Neural progenitor cell (in vitro differentiated cells): ENCODE measurements at regions not wholly inside any gene's neighbourhood (a gene's known extent, or its start where the extent isn't known, plus 50 kb on each side); places are given as distances from the start of the nearest gene placed in this dataset.
A peak's percentile ranks its signal among the peaks of the same experiment; 100 is the strongest.

Source experiments
- DNase-seq: peaks from one replicate; pipeline ENCODE4 v3.0.0-alpha.2; 2016; ENCODE audit warnings: low spot score
- H2AFZ ChIP-seq: fragments of 200-600 bp; sonication (generic); replicated peaks from 2 replicates; pipeline ENCODE4 v1.6.1; 2016; ENCODE audit warnings: antibody characterized with exemption
- H3F3A ChIP-seq: fragments of 200-600 bp; sonication (generic); 2 replicates; pipeline ENCODE4 v1.6.1; 2016; ENCODE audit warnings: antibody characterized with exemption, low read depth
- H3K27ac ChIP-seq: fragments of 200-600 bp; sonication (generic); 2 replicates; pipeline ENCODE4 v1.5.1; 2016; ENCODE audit warnings: mild to moderate bottlenecking
- H3K27me3 ChIP-seq: fragments of 200-600 bp; sonication (generic); 2 replicates; pipeline ENCODE4 v1.6.1; 2016; ENCODE audit warnings: mild to moderate bottlenecking, moderate library complexity
- H3K36me3 ChIP-seq: fragments of 200-600 bp; sonication (generic); 2 replicates; pipeline ENCODE4 v1.5.1; 2016
- H3K4me1 ChIP-seq: fragments of 200-600 bp; sonication (generic); 2 replicates; pipeline ENCODE4 v1.6.1; 2016; ENCODE audit warnings: mixed run types
- H3K4me2 ChIP-seq: fragments of 200-600 bp; sonication (generic); 2 replicates; pipeline ENCODE4 v1.6.1; 2016
- H3K4me3 ChIP-seq: fragments of 200-600 bp; sonication (generic); 2 replicates; pipeline ENCODE4 v1.5.1; 2016
- H3K79me2 ChIP-seq: fragments of 200-600 bp; sonication (generic); 2 replicates; pipeline ENCODE4 v1.6.1; 2016; ENCODE audit warnings: low read depth
- H3K9ac ChIP-seq: fragments of 200-600 bp; sonication (generic); 2 replicates; pipeline ENCODE4 v1.6.1; 2016
- H3K9me3 ChIP-seq: fragments of 200-600 bp; sonication (generic); 2 replicates; pipeline ENCODE4 v1.5.1; 2016; ENCODE audit warnings: low read depth
- H4K20me1 ChIP-seq: fragments of 200-600 bp; sonication (generic); 2 replicates; pipeline ENCODE4 v1.6.1; 2016; ENCODE audit warnings: low read depth
- H3K27ac Mint-ChIP-seq: 3 replicates; pipeline ENCODE4 v1.8.0; 2021; ENCODE audit warnings: mixed read lengths
- H3K27me3 Mint-ChIP-seq: 2 replicates; pipeline ENCODE4 v1.8.0; 2022; ENCODE audit warnings: low read depth, mild to moderate bottlenecking, inconsistent platforms, moderate library complexity, mixed read lengths; ENCODE audit not compliant: insufficient read depth
- H3K36me3 Mint-ChIP-seq: 3 replicates; pipeline ENCODE4 v1.8.0; 2021; ENCODE audit warnings: mixed read lengths
- H3K4me1 Mint-ChIP-seq: 3 replicates; pipeline ENCODE4 v1.8.0; 2021; ENCODE audit warnings: mixed read lengths
- H3K4me3 Mint-ChIP-seq: 3 replicates; pipeline ENCODE4 v1.8.0; 2021; ENCODE audit warnings: mild to moderate bottlenecking, moderate library complexity, mixed read lengths
- H3K9me3 Mint-ChIP-seq: 3 replicates; pipeline ENCODE4 v1.8.0; 2020; ENCODE audit warnings: mixed read lengths
- EZH2 ChIP-seq: fragments of 200-600 bp; sonication (generic); IDR thresholded peaks from 2 replicates; pipeline ENCODE4 v1.6.1; 2017; ENCODE audit warnings: antibody characterized with exemption, mild to moderate bottlenecking, moderate library complexity
- EZH2phosphoT487 ChIP-seq: fragments of 200-600 bp; sonication (generic); IDR thresholded peaks from 2 replicates; pipeline ENCODE4 v1.6.1; 2017; ENCODE audit warnings: antibody characterized with exemption
- TF ChIP-seq, protein P1 (sequence below): fragments of 200-600 bp; sonication (generic); IDR thresholded peaks from 2 replicates; pipeline ENCODE4 v1.5.1; 2017; ENCODE audit warnings: antibody characterized with exemption, mild to moderate bottlenecking

DNA sequence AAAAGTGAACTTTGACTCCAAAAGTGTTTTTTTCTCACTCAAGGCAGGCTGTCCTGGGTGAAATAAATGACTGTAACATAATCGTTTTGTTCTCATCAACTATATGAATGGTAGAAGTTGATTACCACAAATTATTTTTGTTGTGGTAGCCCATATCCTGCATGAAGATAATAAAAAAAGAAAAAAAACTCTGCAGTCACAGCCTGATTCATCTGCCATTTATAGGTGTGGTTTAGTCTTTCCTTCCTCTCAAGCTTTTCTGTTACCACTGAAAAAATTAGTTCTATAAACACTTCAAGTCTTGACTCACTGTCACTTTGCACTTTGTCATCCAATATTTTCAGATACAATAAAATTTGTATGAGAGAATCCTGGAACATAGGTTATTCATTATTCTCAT is 522.0 kb downstream of the PLCL1 start:
- Mint-ChIP-seq H3K27me3 (no peaks in the 10 kb centered on the region), H3K9me3 (no peaks in the 10 kb centered on the region), H3K27ac (no peak overlapping the region), H3K4me3 (no peak overlapping the region), H3K4me1 (no peaks in the 10 kb centered on the region), H3K36me3 (no peaks in the 10 kb centered on the region)
- Histone ChIP-seq H3K27me3 (no peaks in the 10 kb centered on the region), H3K4me1 (no peaks in the 10 kb centered on the region), H3K79me2 (no peaks in the 10 kb centered on the region), H3K9ac (no peak overlapping the region), H4K20me1 (no peaks in the 10 kb centered on the region), H3K9me3 (no peaks in the 10 kb centered on the region), H3K4me3 (no peak overlapping the region), H3K27ac (no peak overlapping the region), H3F3A (no peaks in the 10 kb centered on the region), H3K36me3 (no peaks in the 10 kb centered on the region), H3K4me2 (no peak overlapping the region), H2AFZ (no peak overlapping the region)
- DNase-seq: no peak
- TF ChIP-seq EZH2 (no peak), EZH2phosphoT487 (no peak)
- TF ChIP-seq, protein P1, sequence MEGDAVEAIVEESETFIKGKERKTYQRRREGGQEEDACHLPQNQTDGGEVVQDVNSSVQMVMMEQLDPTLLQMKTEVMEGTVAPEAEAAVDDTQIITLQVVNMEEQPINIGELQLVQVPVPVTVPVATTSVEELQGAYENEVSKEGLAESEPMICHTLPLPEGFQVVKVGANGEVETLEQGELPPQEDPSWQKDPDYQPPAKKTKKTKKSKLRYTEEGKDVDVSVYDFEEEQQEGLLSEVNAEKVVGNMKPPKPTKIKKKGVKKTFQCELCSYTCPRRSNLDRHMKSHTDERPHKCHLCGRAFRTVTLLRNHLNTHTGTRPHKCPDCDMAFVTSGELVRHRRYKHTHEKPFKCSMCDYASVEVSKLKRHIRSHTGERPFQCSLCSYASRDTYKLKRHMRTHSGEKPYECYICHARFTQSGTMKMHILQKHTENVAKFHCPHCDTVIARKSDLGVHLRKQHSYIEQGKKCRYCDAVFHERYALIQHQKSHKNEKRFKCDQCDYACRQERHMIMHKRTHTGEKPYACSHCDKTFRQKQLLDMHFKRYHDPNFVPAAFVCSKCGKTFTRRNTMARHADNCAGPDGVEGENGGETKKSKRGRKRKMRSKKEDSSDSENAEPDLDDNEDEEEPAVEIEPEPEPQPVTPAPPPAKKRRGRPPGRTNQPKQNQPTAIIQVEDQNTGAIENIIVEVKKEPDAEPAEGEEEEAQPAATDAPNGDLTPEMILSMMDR: no peak

DNA sequence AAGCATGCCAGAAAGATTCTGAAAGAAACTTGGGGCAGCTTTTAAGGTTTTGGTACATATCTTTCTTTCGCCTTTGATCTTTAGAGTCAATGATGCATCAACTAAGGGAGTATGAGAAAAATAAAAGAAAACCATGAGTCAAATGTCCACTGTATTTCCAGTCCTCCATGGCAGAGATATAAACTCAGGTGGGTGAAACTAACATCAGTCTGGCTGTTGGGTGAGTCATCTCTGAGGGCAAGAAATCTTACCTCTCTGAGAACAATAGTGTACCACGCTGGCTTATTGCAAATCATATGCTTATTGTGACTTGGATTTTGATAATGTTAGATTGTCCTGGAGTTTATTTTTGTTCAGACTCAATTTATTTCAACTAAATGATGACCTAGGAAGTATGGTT is 521.0 kb downstream of the PLCL1 start:
- Histone ChIP-seq H3K4me1 (no peaks in the 10 kb centered on the region), H3K27me3 (no peaks in the 10 kb centered on the region), H2AFZ (no peak overlapping the region), H3K79me2 (no peaks in the 10 kb centered on the region), H3K4me3 (no peak overlapping the region), H3K9ac (no peak overlapping the region), H3K36me3 (no peaks in the 10 kb centered on the region), H3K4me2 (no peak overlapping the region), H4K20me1 (no peaks in the 10 kb centered on the region), H3K9me3 (no peaks in the 10 kb centered on the region), H3K27ac (no peak overlapping the region), H3F3A (no peaks in the 10 kb centered on the region)
- Mint-ChIP-seq H3K27ac (no peak overlapping the region), H3K4me1 (no peaks in the 10 kb centered on the region), H3K4me3 (no peak overlapping the region), H3K9me3 (no peaks in the 10 kb centered on the region), H3K27me3 (no peaks in the 10 kb centered on the region), H3K36me3 (no peaks in the 10 kb centered on the region)
- TF ChIP-seq, protein P1: no peak
- no peak for TF ChIP-seq EZH2
- no peak for DNase-seq

DNA sequence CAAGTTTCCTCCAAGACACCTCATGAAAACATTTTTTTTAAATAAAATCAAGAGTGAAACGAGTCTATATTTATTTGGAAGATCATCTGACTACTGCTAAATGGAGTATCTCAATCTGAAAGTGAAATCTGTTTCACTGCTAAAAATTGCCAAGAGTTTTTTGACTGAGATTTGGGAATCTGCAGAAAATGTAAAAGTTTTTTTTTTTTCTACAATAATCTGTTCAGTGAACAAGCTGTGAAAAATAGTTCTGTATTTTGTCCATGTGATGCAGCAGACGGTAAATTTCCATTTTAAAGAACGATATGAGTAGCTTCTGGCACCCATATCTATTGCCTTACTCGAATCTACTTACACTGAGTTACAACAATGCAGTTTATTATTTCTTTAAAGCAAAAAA is 519.7 kb downstream of the PLCL1 start:
- Histone ChIP-seq H3K27me3 (no peaks in the 10 kb centered on the region), H3K4me2 (no peak overlapping the region), H3K4me3 (no peak overlapping the region), H2AFZ (no peak overlapping the region), H3K36me3 (no peaks in the 10 kb centered on the region), H3F3A (no peaks in the 10 kb centered on the region), H3K9me3 (no peaks in the 10 kb centered on the region), H3K9ac (no peak overlapping the region), H4K20me1 (no peaks in the 10 kb centered on the region), H3K79me2 (no peaks in the 10 kb centered on the region), H3K4me1 (no peaks in the 10 kb centered on the region), H3K27ac (no peak overlapping the region)
- TF ChIP-seq EZH2phosphoT487 (no peak), EZH2 (no peak)
- TF ChIP-seq, protein P1: no peak
- Mint-ChIP-seq H3K36me3 (no peaks in the 10 kb centered on the region), H3K27me3 (no peaks in the 10 kb centered on the region), H3K9me3 (no peaks in the 10 kb centered on the region), H3K4me1 (no peaks in the 10 kb centered on the region), H3K27ac (no peak overlapping the region), H3K4me3 (no peak overlapping the region)
- DNase-seq: no peak

DNA sequence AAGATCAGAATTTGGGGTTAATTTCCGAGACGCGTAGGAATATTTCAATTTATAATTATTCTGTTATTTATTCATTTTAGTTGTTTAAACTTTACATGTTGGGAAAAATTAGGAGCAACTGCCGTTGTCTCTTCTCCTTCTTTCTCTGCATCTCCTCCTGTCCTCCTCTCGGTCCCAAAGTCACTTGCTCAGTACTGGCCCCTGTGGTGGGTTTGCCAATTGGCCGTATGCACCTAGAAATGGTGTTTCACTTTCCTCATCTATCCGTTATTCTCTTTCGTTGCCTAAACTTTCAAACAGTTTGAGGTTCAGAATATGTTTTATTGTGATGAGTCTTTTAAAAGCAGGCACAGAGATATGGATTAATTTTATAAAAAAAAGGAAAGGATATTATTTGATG is 517.9 kb downstream of the PLCL1 start:
- no peaks in the 10 kb centered on the region for H3F3A ChIP-seq
- Mint-ChIP-seq H3K36me3 (no peaks in the 10 kb centered on the region), H3K27me3 (no peaks in the 10 kb centered on the region), H3K27ac (no peak overlapping the region), H3K4me3 (no peak overlapping the region), H3K9me3 (no peaks in the 10 kb centered on the region), H3K4me1 (no peaks in the 10 kb centered on the region)
- no peaks in the 10 kb centered on the region for H3K27me3 ChIP-seq
- TF ChIP-seq EZH2: no peak
- TF ChIP-seq, protein P1: peak; percentile 61
- no peaks in the 10 kb centered on the region for H3K9me3 ChIP-seq
- no peaks in the 10 kb centered on the region for H4K20me1 ChIP-seq
- no peaks in the 10 kb centered on the region for H3K79me2 ChIP-seq
- H3K27ac ChIP-seq: no peak overlapping the region
- H3K9ac ChIP-seq: no peak overlapping the region
- H3K4me3 ChIP-seq: no peak overlapping the region
- DNase-seq: peak; percentile 35
- H3K4me1 ChIP-seq: no peaks in the 10 kb centered on the region
- no peaks in the 10 kb centered on the region for H3K36me3 ChIP-seq
- H2AFZ ChIP-seq: no peak overlapping the region
- no peak overlapping the region for H3K4me2 ChIP-seq
